ENCODE measurements at regions not wholly inside any gene's neighbourhood (a gene's known extent, or its start where the extent isn't known, plus 50 kb on each side); places are given as distances from the start of the nearest gene placed in this dataset.

DNA sequence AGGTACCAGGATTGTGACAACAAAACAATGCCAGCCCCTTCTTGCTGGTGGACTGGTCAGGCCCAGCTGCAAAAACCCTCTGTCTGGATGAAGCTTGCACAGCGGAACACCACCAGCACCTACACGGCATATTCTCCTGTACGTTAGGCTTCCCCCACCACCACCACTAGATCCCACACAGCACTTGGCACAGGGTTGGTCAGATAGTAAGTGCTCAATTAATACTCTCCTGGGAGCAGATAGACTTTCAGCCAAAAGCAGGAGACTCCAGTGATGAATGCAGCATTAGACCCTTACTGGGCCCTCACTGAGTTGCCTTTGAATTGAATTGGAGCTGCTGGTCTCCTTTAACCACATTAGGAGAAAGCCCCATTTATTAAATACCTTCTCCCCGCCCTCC is 97.9 kb downstream of the CPN2 start:
- TF ChIP-seq, protein P1, sequence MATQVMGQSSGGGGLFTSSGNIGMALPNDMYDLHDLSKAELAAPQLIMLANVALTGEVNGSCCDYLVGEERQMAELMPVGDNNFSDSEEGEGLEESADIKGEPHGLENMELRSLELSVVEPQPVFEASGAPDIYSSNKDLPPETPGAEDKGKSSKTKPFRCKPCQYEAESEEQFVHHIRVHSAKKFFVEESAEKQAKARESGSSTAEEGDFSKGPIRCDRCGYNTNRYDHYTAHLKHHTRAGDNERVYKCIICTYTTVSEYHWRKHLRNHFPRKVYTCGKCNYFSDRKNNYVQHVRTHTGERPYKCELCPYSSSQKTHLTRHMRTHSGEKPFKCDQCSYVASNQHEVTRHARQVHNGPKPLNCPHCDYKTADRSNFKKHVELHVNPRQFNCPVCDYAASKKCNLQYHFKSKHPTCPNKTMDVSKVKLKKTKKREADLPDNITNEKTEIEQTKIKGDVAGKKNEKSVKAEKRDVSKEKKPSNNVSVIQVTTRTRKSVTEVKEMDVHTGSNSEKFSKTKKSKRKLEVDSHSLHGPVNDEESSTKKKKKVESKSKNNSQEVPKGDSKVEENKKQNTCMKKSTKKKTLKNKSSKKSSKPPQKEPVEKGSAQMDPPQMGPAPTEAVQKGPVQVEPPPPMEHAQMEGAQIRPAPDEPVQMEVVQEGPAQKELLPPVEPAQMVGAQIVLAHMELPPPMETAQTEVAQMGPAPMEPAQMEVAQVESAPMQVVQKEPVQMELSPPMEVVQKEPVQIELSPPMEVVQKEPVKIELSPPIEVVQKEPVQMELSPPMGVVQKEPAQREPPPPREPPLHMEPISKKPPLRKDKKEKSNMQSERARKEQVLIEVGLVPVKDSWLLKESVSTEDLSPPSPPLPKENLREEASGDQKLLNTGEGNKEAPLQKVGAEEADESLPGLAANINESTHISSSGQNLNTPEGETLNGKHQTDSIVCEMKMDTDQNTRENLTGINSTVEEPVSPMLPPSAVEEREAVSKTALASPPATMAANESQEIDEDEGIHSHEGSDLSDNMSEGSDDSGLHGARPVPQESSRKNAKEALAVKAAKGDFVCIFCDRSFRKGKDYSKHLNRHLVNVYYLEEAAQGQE (IDR thresholded peaks at IDR 0.05; ENCODE audit: borderline replicate concordance): no peak
- TF ChIP-seq EZH2 (IDR thresholded peaks at IDR 0.05; ENCODE audit: borderline replicate concordance, insufficient read depth, low read length, poor library complexity, severe bottlenecking) (no peak), RAD21 (conservative IDR thresholded peaks at IDR 0.05) (no peak), SMC3 (conservative IDR thresholded peaks at IDR 0.05; ENCODE audit: poor library complexity) (no peak), EP300 (conservative IDR thresholded peaks at IDR 0.05; ENCODE audit: poor library complexity, severe bottlenecking) (no peak), POLR2AphosphoS5 (IDR thresholded peaks at IDR 0.05) (no peak), TAF1 (IDR thresholded peaks at IDR 0.05; ENCODE audit: low read depth) (no peak), MXI1 (conservative IDR thresholded peaks at IDR 0.05; ENCODE audit: poor library complexity, severe bottlenecking) (no peak)
- TF ChIP-seq, protein P2, sequence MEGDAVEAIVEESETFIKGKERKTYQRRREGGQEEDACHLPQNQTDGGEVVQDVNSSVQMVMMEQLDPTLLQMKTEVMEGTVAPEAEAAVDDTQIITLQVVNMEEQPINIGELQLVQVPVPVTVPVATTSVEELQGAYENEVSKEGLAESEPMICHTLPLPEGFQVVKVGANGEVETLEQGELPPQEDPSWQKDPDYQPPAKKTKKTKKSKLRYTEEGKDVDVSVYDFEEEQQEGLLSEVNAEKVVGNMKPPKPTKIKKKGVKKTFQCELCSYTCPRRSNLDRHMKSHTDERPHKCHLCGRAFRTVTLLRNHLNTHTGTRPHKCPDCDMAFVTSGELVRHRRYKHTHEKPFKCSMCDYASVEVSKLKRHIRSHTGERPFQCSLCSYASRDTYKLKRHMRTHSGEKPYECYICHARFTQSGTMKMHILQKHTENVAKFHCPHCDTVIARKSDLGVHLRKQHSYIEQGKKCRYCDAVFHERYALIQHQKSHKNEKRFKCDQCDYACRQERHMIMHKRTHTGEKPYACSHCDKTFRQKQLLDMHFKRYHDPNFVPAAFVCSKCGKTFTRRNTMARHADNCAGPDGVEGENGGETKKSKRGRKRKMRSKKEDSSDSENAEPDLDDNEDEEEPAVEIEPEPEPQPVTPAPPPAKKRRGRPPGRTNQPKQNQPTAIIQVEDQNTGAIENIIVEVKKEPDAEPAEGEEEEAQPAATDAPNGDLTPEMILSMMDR (IDR thresholded peaks at IDR 0.05; ENCODE audit: poor library complexity, severe bottlenecking): no peak

Measured in neural cell (in vitro differentiated cells).